SIG-M5 (cell line): ENCODE measurements at regions not wholly inside any gene's neighbourhood (a gene's known extent, or its start where the extent isn't known, plus 50 kb on each side); places are given as distances from the start of the nearest gene placed in this dataset.
"Not testable (repeated sequence)": the region's sequence is repeated elsewhere in the genome, so short reads cannot be mapped to it uniquely, and the experiment has no call there.

Experiments used
- DNase-seq: peaks from one replicate; lab custom pipeline; 2025; lab: John Stamatoyannopoulos, UW

DNA sequence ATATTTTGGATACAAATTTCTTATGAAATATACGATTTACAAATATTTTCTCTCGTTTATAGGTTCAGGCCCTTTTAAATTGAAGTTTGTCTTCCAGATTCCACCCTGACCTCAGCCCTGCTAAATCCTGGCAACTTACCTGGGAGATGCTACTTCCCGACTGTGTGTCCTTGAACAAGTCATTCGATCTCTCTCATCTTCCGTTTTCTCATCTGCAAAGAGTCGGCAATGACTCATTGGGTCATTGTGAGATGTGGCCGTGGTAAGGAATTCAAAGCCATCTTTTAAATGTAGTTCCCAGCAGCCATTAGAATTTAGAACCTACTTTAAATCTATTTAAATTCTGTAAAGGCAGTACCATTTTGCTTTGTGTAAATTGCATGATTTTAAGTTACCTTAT, 72.5 kb downstream of the LHX2 start:
- no peak for DNase-seq

DNA sequence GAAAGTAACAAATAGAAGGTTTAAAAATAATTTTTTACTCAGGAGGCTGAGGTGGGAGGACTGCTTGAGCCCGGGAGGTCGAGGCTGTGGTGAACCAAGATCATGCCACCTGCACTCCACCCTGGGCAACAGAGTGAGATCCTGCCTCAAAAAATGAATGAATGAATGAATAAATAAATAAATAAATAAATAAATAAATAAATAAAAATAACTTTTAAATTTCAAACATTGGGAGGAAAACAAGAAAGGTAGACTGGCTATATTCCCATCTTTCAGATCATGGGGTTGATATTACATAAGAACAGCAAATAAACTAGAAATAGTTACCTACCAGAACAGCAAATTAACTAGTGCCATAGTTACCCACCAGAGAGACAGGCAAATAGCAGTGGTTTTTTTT, 75.7 kb downstream of the LHX2 start:
- DNase-seq, result no peak

DNA sequence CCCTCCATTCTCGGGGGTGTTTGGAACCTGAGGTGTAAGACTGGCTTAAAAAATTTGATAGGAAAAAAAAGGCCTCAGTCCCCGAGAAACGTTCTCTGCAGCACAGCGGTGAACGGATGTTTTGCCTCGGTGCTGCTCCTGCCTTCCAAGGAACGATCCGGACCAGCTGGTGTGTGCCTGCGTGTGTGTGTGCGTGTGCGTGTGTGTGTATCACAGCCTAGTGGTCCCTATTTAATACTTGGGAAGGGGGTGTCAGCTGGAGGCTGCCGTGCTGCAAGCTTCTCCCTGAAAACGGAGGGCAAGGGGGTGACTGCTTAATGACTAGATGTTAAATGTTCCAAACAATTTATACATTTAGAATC, 76.9 kb downstream of the LHX2 start:
- no peak for DNase-seq

DNA sequence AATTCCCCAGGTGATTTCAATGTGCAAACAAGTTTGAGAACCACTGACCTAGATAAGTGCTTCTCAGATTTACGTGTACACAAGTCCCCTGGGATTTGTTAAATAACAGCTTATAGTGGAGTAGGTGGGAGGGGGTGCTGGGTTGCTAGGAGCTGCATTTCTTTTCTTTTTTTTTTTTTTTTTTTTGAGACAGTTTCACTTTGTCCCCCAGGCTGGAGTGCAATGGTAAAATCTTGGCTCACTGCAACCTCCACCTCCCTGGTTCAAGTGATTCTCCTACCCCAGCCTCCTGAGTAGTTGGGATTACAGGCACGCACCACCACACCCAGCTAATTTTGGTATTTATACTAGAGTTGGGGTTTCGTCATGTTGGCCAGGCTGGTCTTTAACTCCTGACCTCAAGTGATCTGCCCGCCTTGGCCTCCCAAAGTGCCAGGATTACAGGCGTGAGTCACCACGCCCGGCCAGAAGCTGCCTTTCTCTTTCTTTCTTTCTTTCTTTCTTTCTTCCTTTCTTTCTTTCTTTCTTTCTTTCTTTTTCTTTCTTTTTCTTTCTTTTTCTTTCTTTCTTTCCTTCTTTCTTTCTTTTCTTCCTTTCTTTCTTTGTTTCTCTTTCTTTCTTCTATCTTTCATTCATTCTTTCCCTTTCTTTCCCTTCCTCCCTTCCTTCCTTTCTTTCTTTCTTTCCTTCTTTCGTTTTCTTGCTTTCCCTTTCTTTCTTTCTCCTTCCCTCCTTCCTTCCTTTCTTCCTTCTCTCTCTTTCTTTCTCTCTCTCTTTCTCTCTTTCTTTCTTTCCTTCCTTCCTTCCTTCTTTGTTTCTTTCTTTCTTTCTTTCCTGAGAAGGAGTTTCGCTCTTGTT, 78.3 kb downstream of the LHX2 start:
- not testable (repeated sequence) for DNase-seq

DNA sequence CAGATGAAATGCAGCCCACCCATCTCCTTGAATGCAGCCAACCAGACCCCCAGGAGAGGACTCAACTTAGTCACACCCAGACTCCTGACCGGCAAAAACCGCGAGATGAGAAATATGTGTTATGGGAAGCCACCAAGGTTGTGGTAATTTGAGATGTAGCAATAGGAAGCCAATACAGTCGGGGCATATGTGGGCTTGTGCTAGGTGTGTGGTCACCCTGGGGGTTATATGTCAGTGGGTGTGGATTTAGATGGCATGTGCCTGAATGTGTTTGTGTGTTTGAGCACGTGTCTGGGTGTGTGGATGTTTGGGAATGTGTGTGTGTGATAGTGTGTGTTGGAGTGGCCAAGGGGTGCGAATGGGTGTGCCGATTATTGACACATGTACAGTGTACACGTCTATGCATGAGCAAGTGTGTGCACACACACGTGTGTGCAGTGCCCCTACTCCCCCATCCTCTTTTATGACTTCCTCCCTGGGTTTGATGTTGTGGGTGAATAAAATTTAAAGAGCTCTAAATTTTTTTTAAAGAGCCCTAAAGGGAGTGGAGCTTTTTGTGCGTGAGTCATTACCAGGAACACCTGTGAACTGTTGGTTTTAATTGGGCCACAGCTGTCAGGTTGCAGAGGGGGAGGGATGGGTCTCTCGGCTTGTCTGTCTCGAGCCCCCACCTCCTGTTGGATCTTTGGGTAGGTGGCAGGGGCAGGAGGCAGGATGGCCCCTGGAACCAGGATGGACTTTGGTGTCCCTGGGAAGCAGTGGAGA, 86.8 kb downstream of the LHX2 start:
- DNase-seq, result no peak

DNA sequence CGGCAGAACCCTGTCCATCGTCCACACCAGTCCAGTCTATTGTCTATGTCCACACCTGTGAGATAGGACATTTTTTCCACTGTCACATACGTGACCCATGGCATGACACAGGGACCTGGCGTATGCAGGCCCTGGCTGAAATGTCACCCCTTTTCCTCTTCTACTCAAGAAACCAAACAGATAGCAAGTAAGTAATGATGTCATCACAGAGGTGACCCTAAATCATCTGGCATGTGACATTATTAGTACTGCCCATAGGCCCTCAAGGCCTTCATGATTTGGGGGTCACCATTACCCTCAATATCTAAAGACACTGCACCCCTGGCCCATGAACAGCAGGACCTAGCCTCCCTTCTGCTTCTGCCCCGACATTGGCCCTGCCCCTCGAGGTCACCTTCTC, 88.3 kb downstream of the LHX2 start:
- DNase-seq, result no peak

DNA sequence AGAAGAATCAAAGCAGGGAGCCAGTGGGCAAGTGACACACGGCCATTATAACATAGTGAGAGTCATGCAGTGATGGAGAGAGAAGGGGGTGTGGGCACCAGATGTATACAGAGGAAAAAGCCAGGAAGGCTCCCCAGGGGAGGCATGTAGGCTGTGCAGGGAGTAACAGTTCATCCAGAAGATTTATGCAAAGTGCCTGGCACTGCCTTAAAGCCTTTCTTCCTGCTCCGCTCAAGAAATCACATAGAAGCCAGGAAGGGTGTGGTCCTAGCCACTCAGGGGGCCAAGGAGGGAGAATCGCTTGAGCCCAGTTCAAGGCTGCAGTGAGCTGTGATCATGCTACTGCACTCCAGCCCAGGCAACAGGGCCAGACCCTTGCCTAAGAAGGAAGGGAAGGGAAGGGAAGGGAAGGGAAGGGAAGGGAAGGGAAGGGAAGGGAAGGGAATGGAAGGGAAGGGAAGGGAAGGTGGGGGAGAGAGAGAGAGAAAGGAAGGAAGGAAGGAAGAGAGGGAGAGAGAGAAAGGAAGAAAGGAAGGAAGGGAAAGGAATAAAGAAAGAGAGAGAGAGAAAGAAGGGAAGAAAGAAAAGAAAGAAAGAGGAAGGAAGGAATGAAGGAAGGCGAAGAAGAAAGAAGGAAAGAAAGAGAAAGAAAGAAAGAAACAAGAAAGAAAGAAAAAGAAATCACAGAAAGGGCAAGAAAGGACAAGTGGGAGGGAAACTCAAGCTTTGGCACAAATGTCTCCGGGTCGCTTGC, 89.8 kb downstream of the LHX2 start:
- DNase-seq, result no peak

DNA sequence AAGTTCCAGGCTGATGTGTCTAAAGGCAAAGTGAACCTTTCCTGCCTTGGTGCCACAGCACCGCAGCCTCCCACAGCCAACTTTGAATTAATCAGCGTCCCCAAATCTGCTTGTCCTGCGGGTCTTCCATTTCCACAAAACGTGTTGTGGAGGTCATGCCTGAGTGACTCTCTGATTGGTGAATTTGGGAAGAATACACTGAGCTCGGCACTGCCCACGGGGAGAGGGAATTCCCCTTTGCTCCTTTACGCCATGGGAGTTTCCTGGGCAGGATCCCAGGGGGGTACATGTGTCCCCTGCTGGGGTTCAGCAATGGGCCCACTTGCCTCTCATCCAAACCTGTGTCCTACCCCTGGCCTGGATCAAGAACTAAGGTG, 90.4 kb downstream of the LHX2 start:
- no peak for DNase-seq

DNA sequence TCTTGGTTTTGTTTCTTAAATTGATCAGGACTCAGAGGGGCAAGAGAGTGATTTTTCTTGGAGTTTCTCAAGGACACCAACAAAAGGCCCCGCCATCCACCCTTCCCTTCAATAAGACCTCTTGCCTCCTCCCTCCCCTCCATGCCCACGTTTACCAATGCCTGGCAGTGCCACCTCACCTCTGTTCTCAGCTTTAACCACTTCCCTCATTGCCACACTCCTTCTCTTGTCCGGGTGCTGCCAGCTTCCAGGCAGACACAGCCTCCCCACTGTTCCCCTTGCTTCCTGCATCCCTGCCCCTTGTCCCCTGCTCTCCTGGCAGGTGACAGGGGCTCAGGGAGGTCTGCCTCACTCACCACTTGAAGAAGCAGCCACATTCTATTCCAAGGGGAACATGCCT, 90.8 kb downstream of the LHX2 start:
- no peak for DNase-seq

DNA sequence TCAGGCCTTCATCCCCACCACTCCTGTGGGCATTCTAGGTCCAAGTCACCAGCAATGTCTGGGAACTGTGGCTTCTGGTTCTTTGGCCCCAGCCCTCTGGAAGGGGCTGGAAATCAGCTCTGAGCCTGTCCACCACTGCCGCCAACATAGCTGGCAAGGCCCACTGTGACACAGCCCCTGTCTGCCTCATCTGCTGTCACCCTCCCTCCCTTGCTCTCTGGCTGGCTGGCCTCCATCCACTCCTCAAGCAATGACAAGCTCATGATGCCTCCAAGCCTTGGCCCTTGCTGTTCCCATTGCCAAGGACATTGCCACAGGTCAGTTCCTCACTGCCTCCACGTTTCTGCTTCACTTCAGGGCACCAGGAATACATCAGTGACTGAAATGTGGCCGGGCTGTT, 93.7 kb downstream of the LHX2 start:
- no peak for DNase-seq

DNA sequence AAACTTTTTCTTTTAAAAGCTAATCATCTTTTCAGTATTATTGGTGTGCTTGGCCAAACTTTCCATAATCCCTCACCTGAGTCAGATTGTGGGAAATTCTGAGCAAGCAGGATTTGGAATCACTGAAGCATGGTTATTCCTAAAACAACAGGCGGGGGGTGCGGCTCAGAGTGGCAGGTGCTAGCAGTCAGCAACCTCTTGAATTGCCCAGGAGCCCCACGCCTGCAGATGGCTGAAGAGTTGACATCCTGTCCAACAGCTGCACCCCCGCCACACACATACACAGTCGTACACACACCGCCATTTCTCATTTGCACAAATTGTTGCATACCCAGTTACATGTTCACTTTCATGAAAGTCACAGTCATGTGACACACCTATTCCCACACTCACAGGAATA, 96.6 kb downstream of the LHX2 start:
- no peak for DNase-seq

DNA sequence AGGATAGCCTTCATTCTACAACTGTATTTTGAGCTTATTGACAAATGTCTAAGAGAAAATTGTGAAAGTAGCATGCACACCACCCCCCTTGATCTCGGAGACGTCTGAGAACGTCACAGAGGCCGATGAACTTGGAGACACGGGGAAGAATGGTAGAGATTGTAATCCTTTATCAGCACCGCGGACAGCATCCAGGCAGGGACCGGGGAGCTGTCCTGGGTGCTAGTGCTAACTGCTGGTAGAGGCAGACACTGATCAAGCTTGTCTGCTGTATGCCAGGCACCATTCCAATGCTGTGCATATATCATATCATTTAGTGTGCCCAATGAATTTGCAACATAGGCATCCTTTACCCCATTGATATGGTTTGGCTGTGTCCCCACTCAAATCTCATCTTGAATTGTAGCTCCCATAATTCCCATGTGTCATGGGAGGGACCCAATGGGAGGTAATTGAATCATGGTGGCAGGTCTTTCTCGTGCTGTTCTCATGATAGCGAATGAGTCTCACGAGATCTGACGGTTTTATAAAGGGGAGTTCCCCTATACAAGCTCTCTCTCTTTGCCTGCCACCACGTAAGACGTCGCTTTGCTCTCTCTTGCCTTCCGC, 98.8 kb downstream of the LHX2 start:
- peak; percentile 2 for DNase-seq

DNA sequence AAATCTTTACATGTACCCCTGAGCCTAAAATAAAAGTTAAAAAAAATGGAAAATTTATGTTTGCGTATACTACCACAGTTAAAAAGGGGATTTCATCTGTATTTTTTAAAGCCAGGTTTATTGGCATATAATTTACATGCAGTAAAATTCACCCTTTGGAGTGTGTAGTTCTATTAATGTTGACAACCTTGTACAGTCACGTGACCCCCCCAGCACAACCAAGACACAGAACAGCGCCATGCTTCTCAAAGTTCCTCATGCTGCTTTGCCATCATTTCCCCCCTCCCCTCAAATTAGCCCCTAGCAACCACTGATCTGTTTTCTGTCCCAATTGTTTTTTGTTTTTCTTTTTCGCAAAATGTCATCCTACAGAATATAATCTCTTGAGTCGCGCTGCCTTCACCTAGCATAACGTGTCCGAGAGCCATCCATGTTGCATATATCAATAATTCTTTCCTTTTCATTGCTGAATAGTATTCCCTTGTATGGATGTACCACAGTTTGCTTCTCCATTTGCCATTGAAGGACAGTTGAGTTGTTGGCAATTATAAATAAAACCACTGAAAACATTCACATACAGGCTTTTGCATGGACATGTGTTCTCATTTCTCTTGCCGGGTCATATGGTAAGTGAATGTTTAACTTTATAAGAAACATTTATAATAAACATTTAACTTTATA, 105.3 kb downstream of the LHX2 start:
- DNase-seq, result no peak

DNA sequence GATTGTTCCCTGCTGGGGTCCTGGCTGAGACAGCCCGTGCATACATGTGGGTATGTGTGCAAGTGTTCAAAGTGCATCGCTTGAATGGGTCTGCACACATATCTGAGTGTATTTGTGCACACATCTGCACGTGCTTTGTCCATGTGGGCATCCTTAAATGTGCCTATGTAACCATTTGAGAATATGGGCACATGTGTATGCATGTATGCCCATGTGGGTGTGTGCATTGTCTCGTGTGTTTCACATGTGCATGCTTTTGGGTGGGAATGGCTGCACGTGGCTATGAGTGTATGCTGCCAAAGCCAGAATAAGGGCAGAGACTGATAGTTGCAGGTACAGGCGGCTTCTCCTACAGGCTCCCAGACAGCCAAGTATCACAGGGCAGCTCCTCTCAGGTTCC, 107.3 kb downstream of the LHX2 start:
- no peak for DNase-seq

DNA sequence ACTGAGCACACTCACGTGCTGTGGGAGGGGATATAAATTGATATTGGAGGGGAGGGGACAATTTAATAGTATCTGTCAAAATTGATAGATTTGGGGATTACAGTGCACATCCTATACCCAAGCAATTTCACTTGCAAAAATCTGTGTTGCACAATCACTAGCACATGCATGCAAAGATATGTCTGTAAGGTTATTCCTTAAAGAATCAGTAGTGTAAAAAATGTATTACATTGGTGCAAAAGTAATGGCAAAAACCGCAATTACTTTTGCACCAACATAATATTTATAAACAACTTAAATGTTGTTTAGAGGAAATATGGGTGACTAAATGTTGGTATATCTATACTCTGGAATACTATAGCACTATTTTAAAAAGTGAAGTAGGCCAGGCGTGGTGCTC, 108.7 kb downstream of the LHX2 start:
- no peak for DNase-seq

DNA sequence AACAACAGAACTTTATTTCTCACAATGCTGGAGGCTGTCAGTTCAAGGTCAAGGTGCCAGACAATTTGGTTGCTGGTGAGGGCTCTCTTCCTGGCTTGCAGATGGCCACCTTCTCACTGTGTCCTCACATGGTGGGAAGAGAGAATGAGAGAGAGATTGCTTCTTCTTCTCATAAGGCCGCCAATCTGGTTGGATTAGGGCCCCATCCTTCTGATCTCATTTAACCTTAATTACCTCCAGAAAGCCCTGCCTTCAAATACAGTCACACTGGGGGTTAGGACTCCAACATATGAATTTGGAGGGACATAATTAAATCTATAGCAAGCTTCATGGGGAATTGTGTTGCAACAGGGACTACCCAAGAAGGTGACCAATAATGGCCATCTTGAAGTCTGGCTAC, 110.2 kb downstream of the LHX2 start:
- no peak for DNase-seq

DNA sequence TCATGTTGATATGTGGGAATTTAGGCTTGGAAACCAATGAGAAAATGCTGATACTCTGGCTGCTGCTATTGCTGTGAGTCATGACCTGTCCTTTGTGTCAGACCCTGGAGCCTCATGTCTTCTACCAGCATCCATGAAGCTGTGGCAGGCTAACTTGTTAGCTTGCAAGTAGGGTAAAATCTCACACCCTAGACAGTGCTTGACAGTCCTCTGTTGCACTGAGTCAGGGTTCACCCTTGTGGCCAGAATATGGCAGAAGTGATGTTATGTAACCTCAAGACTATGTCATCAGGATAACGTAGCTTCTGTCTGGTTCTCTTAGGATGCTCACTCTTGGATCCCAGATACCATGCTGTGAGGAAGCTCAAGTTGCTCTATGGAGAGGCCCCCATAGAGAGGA, 110.8 kb downstream of the LHX2 start:
- no peak for DNase-seq

DNA sequence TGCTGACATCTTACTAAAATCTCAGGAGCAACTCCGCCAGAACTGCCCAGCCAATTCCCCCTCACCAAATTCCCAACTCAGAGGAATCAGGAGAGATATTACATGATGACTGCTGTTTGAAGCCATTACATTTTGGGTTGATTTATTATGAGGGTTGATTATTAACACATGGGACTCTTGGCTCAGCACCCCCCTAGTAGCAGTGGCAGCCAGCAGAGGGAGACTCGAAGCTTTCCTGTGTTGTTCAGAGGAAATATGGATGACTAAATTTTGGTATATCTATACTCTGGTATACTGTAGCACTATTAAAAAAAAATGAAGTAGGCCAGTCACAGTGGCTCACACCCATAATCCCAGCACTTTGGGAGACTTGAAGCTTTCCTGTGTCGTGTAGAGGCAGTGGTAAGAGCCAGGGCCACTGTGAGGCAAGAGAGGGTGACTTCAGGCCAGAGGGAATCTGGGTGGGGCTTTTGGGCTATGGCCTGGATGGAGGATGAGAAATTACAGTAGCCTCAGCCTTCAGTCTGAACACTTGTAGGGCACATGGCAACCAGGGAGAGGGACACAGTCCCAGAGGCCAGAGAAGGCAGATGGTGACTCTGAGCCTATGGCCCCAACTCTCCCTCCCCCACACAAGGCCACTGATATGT, 111.4 kb downstream of the LHX2 start:
- no peak for DNase-seq

DNA sequence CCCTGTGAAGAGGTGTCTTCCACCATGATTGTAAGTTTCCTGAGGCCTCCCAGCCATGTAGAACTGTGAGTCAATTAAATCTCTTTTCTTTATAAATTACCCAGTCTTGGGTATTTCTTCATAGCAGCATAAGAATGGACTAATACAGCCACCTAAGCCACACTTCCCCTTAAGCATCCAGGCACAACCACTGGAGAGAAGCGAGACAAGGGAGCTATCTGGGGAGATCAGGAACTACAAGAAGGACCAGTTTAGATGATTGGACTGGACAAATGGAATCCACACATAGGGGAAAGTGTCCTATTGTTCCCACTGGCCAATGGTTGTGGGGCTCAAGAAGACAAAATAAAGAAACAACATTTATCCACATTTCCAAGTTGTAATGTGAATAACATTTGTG, 112.1 kb downstream of the LHX2 start:
- not testable (repeated sequence) for DNase-seq

DNA sequence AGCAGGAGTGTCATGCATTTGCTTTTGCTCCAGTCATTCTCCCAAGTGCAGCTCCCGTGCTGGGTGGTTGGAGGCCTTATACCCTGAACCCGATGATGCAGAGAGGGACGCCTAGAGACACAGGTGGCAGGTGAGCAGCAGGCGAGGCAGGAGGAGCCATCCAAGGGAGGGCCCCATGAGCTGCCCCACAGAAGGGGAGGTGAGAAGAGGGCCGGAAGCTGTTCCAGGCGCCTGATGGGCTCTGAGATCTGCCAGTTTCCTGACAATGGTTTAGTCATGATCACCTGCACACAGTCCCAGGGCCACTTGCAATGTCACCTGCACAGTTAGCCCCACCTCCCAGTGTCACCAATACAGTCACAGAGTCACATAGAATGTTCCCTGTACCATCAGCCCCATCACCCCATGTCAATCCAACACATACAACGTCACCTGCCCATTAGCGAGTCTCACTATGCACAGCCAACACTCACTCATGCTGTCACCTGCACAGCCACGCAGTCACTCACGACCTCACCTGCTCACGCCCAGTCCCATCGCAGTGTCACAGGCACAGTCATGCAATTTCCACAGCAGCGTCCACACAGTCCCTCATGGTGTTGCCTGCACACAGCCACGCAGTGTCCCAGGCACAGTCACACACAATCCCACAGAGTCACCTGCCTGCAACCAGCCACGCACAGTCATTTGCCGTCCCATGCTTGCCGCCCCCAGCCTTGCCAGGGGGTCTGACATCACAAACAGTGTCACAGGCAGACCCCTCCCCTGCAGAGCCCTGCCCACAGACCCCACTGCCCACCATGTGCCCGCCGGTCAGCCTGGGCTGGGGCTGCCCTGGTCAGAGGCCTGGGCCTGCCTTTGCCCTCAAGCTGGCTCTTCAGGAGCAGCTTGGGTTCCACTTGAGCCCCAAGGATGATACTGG, 113.4 kb downstream of the LHX2 start:
- DNase-seq, result no peak
